NCI-H146 treated with DMSO at 0.1 percent for 48 hours (cell line): ENCODE measurements at regions not wholly inside any gene's neighbourhood (a gene's known extent, or its start where the extent isn't known, plus 50 kb on each side); places are given as distances from the start of the nearest gene placed in this dataset.
"Not testable (repeated sequence)": the region's sequence is repeated elsewhere in the genome, so short reads cannot be mapped to it uniquely, and the experiment has no call there.

Source experiments
- DNase-seq: peaks from one replicate; lab custom pipeline; 2025; ENCODE audit not compliant: unreplicated experiment; lab: John Stamatoyannopoulos, UW

- no peak for DNase-seq
Measured at GRCh38 chr9:100639854-100640253, 62.0 kb downstream of the CAVIN4 start.

DNA sequence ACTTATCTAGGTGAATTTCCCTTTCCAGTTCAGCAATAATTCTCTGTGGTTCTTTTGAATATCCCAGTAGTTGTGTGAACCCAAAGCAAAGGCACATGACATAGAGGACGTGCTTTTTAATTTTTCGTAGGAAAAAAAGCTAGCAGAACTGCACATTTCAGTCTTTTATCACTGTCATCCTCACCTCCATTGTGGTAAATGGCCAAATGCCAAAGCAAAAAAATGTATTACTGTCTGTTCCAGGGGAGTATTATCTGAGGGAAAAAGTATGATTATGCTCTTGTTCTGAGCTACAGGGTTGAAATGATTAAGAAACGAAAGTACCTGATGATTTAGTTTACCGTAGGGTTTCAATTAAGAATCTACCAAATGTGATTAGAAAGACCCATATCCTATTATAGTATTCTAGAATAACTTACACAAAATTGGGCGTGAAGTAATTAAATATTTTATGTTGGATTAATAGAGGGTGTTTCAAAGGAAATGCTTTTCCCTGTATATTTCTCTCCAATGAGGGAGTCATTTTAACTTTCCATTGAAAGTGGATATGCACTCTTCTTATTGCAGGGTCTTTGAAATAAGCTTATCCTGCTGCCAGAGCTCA is 62.7 kb downstream of the CAVIN4 start:
- DNase-seq = no peak

DNA sequence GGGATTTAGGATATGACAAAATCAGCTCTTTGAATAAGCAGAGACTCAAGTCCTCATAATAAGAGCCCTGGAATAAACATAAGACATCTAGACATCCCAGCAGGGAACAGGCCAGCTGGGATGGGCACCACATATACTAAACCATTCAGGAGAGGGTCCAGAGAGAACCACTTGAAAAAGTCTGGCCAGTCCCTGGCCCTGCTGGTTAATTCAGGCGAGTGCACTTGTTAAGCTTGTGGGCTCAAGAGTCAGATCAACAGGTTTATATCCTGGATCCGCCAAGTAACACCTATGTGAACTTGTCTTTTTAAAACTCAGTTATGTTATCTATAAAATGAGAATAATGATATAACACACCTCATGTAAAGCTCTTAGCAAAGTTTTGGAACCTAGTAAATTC is 63.3 kb downstream of the CAVIN4 start:
- no peak for DNase-seq

- no peak for DNase-seq
Measured at GRCh38 chr9:100652850-100653249, 75.0 kb downstream of the CAVIN4 start.

GRCh38 chr9:100653643-100654334 is 75.9 kb downstream of the CAVIN4 start:
- DNase-seq = no peak

- DNase-seq = not testable (repeated sequence)
Measured at GRCh38 chr9:100656851-100657250, 79.0 kb downstream of the CAVIN4 start.

GRCh38 chr9:100661668-100662067 is 83.8 kb downstream of the CAVIN4 start:
- DNase-seq = no peak

- no peak for DNase-seq
Measured at GRCh38 chr9:100662122-100662521, 84.2 kb downstream of the CAVIN4 start.

DNA sequence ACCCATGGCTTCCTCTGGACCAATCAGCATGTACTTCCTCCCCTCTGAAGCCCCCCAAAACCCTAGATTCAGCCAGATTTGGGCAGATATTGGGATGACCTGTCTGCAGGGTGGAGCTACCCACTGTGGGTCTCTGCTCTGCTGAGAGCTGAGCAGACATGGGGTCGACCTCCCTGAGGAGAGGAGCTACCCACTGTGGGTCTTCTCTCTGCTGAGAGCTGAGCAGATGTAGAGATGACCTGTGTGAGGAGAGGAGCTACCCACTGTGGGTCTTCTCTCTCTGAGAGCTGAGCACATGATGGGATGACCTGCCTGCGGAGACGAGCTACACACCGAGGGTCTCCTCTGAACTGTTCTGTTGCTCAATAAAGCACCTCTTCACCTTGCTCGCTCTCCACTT is 89.6 kb downstream of the CAVIN4 start:
- DNase-seq = no peak

DNA sequence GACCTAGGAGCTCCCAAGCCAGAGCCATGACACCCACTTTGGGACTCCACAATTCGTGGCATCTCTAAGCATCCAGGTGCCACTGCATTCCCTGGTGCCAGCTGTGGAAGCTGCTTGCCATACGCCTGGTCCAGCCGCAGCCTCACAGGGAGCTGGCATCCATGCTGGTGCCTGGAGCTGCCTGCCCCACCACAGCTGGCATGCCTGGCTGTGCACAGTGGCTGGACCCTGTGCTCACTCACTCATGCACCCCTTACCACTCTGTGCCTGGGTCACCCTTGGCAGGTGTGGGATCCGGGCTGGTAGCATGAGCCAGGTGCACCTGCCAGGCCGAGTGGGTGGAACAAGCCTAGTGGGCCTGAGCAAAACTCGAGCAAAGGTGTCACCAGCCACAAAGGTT is 90.1 kb downstream of the CAVIN4 start:
- no peak for DNase-seq

GRCh38 chr9:100669968-100670367 is 92.1 kb downstream of the CAVIN4 start:
- DNase-seq = peak; percentile 22

DNA sequence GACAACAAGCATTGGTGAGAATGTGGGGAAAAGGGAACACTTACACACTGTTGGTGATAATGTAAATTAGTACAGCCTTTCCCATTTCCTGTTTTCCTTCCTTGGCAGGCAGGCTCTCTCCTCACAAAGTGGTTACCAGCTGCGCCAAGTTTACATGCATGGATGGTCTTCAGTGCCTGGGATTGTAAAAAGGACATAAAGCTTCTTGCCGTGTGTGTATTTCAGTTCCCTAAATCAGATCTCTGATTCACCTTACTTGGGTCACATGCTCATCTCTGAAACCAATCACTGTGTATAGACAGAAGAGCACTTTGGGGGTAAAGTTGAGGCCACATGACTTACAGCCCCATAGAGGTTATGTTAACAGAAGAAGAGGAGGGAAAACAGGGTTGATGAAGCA is 92.8 kb downstream of the CAVIN4 start:
- peak; percentile 5 for DNase-seq

DNA sequence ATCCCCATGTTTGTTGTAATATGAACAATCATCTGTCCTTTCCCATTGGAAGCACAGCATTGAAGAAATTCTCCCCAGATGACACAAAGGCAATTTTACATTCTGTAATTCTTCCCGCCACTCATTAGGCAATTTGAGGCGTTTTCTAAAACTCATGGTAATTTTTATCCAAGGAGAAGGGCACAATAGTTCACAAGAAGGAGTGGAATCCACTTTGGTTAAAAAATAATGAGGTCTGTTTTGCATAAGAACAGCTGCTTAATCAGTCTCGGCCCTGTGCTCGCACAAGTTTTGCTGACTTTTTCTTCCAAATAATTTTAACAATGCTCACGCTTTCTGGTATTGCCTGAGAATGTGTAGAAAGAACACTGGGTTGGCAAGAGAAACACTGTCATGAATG is 94.0 kb downstream of the CAVIN4 start:
- no peak for DNase-seq

DNA sequence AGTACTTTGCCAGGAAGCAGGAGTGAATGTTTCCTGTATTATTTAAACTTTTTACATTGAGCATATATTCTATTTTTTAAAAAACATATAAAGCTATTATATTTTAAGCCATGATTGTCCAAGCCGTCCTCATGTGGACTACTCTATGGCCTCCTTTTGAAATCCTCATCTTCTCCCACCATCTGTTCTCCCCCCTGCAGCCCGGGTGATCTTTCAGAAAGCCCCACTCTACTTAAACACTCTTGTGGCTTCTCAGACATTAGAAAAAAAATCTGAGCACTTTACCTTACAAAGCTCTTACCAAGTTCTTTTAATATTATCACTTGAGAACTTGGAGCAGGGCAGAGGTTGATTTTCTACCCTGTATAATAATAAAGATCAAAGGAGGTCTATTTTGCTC is 95.4 kb downstream of the CAVIN4 start:
- no peak for DNase-seq

GRCh38 chr9:100674419-100675122 is 96.7 kb downstream of the CAVIN4 start:
- DNase-seq = no peak

DNA sequence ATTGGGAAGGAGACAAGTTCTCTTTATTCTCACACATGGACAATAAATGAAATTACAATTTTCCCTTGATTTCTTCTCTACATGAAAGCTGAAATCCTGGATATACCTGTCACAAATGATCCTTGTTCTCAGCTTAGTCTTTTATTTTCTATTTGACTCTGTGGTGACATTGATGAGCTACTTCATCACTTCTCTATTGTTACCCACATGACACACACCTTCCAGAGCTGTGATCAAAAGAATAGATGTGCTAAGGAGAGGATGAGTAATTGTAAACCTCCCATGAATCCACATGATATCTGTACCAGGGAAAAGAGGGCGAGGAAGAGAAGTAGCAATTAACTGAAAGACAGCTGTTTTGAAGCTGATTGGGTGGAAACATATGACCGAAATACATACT is 102.0 kb downstream of the CAVIN4 start:
- DNase-seq = no peak

GRCh38 chr9:100686420-100686819 is 108.5 kb downstream of the CAVIN4 start:
- DNase-seq = no peak

DNA sequence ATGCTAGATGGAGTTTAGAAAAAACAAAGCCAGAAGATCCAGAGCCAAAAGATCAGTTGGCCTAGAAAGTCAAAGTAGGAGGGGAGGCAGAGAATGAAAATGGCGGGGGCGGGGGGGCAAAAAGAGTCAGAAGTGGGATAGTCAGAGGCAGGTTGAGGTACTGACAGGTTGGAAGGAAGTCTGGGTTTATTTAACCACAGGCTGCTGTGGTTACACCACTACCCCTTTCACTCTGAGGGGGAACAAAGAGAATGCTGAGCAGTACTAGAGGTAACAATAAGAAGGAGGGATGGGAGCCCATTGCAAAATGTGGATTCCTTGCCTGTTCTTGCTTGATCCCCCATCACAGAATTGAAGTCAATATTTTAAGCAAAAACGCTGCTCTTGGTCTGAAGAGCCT is 111.8 kb downstream of the CAVIN4 start:
- DNase-seq = no peak

DNA sequence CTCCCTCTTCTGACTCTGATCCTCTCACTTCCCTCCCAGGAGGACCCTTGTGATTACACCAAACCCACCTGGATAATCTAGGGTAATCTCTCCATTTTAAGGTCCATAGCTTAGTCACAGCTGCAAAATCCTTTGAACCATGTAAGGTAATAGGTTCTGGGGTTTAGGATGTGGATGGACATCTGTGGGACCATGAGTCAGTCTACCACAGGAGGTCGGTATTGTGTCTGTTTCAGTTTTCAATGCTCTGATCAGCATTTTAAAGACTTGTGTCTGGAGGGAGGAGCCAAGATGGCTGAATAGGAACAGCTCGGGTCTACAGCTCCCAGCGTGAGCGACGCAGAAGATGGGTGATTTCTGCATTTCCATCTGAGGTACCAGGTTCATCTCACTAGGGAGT is 112.6 kb downstream of the CAVIN4 start:
- no peak for DNase-seq

DNA sequence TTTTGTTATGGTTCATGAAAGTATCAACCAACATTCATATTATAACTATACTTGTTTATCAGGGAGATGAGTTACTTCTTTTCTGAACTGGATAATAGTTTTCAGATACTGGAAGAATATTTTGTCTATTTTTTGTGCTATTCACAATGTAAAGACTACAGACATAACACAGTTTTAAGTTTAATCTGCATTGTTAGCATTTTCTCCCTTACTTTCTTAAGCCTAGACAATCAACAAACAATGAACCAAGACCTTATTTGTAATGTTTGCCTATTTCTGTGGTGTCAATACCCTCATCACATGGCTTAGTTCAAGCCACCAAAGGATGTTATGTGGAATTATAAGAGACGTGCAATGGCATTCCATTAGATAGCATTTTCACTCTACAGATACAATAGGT is 119.5 kb downstream of the CAVIN4 start:
- no peak for DNase-seq

- DNase-seq = no peak
Measured at GRCh38 chr9:100698945-100699344, 121.1 kb downstream of the CAVIN4 start.

DNA sequence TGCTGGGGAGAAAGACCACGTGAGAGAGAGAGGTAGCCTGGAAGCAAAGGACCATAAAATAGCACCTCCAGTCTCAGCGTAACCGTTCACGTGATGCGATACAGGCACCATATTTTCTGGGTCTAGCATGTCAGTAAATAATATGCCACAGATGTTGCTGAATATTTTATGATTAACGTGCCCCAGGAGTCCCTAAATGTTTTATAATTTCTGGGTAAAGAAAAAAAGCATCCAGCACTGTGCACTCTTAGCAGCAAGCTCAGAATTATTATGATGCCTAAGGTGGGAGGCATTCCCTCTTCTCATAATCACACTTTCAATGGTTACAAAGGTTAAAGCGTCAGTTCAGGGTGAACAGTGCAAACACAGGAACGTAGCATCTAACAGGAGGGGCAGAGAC is 121.8 kb downstream of the CAVIN4 start:
- no peak for DNase-seq
